ENCODE measurements at regions not wholly inside any gene's neighbourhood (a gene's known extent, or its start where the extent isn't known, plus 50 kb on each side); places are given as distances from the start of the nearest gene placed in this dataset.

DNA sequence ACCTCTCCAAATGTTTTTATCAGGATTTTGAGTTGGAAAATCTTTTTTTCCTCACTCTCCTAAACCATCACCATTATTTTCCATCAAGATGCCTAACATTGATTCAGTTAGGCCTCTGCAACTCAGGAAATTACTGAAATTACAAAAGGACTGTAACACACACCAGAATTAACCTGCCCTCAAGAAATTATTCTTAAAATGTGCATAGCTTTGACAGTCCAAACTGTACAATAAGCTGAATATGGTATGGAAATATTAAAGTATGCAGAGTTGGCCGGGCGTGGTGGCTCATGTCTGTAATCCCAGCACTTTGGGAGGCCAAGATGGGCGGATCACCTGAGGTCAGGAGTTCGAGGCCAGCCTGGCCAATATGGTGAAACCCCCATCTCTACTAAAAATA is 50.2 kb upstream of the PHLPP1 start:
- DNase-seq (ENCODE audit: low read depth in 1 of 2, low spot score in 1 of 2) = no peak
